ENCODE measurements at regions not wholly inside any gene's neighbourhood (a gene's known extent, or its start where the extent isn't known, plus 50 kb on each side); places are given as distances from the start of the nearest gene placed in this dataset.

DNA sequence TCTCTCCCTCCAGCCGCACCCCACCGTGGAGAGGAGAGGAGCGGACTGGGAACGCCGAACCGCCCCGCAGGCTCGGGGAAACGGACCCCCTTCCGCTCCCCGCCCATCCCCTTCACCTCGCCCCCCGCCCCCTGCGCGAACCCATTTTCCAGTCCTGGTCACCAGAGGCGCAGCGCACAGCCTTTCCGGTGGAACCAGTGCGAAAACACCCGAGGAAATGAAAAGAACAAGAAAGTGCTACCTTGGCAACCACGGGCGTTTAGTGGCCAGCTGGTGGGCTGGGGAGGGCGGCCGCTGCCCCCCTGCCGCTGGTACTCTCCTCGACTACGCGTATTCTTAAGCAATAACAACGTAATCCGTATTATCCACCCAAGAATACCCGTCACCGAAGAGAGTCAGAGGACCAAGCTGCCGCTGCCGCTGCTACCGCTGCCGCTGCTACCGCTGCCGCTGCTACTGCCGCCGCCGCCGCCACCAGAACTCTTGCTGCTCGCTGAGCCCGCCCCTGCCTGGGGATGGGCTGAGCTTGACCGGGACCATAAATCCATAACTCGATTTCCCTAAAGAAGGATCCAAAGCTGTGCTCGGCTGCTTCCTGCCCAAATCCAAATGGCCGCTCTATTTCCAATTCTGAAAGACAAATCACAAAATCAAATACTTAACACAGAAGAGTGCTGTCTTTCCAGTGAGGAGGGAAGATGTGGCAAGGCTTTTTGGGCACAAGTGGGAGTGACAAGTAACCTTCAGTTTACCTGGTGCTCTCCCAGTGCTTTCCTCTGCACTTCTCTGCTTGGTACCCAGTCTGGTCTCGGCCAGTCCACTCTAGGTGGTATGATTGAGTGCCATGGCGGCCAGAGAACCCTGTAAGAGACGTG, 125.2 kb upstream of the DPYD start:
- POLR2A ChIA-PET: no interaction called here
- in situ Hi-C loops (cut with MboI) (loop anchor here (10.0 kb wide), 1 partner anchor 901 kb away; no protein-coding TSS in a partner anchor), intact Hi-C loops (cut with micrococcal nuclease; ENCODE audit: unreplicated experiment) (no loop called here)
- no peak overlapping the region for H3K4me3 ChIP-seq
- SMC1A ChIA-PET (ENCODE audit: uncharacterized antibody, unreplicated experiment): interaction anchor here (1.3 to 3.7 kb wide), 3 partner anchors 127 to 803 kb away, joined by 3 to 20 read pairs (median 3); no protein-coding TSS in a partner anchor
- no peak for ATAC-seq
- no TSS peak for BruUV-seq (replicated peaks)
- TF ChIP-seq ESRRA (IDR thresholded peaks at IDR 0.05; ENCODE audit: low read length) (no peak), BRCA1 (IDR thresholded peaks at IDR 0.05; ENCODE audit: low read depth, low read length) (no peak), GABPA (IDR thresholded peaks at IDR 0.05; ENCODE audit: low read depth) (no peak)
- TF ChIP-seq, protein P1, sequence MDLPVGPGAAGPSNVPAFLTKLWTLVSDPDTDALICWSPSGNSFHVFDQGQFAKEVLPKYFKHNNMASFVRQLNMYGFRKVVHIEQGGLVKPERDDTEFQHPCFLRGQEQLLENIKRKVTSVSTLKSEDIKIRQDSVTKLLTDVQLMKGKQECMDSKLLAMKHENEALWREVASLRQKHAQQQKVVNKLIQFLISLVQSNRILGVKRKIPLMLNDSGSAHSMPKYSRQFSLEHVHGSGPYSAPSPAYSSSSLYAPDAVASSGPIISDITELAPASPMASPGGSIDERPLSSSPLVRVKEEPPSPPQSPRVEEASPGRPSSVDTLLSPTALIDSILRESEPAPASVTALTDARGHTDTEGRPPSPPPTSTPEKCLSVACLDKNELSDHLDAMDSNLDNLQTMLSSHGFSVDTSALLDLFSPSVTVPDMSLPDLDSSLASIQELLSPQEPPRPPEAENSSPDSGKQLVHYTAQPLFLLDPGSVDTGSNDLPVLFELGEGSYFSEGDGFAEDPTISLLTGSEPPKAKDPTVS (IDR thresholded peaks at IDR 0.05; ENCODE audit: low read depth, low read length): no peak
- H2AFZ ChIP-seq (ENCODE audit: control insufficient read depth, low read depth, low read length): no peak overlapping the region
- FAIRE-seq: no peak
- H3K4me2 ChIP-seq (ENCODE audit: control insufficient read depth, insufficient read depth): no peak overlapping the region
- WGBS (ENCODE audit: insufficient coverage, insufficient replicate concordance, low lambda C conversion rate, missing lambda C conversion rate): 38% methylated on average over 42 of the region's 51 CpGs
- H3K9ac ChIP-seq (ENCODE audit: control insufficient read depth, insufficient read depth, low read length): no peak overlapping the region
- H3K27me3 ChIP-seq (replicated peaks in 1 of 2; ENCODE audit: control insufficient read depth in 2 of 2, insufficient read depth in 2 of 2, low read length in 1 of 2): peaks cover 11 to 22% of the 10 kb centered on the region in 2 experiments
- no peak overlapping the region for H3K27ac ChIP-seq (ENCODE audit: control insufficient read depth, insufficient read depth)
- H3K36me3 ChIP-seq (ENCODE audit: control insufficient read depth in 2 of 2, insufficient read depth in 2 of 2, low read length in 1 of 2): no peaks in the 10 kb centered on the region
- CTCF ChIA-PET: interaction anchor here (0.6 to 1.0 kb wide), 3 partner anchors 128 to 1011 kb away, joined by 3 to 6 read pairs (median 3); no protein-coding TSS in a partner anchor
- H3K4me1 ChIP-seq (ENCODE audit: control insufficient read depth, insufficient read depth, low read length): no peaks in the 10 kb centered on the region
- H3K9me3 ChIP-seq (replicated peaks; ENCODE audit: control insufficient read depth, insufficient read depth, low read length): no peaks in the 10 kb centered on the region
- DNase-seq (ENCODE audit: low read depth, low spot score): no peak
- no peaks in the 10 kb centered on the region for H4K20me1 ChIP-seq (ENCODE audit: control insufficient read depth, insufficient read depth)
- RAD21 ChIA-PET (ENCODE audit: unreplicated experiment): interaction anchor here (0.6 to 1.4 kb wide), 2 partner anchors 83 to 911 kb away, joined by 3 read pairs; no protein-coding TSS in a partner anchor
- no peaks in the 10 kb centered on the region for H3K79me2 ChIP-seq (ENCODE audit: control insufficient read depth, insufficient read depth, low read length)

Measured in GM12878 (cell line).